GM21529 (cell line): ENCODE measurements at regions not wholly inside any gene's neighbourhood (a gene's known extent, or its start where the extent isn't known, plus 50 kb on each side); places are given as distances from the start of the nearest gene placed in this dataset.

Source experiments
- ATAC-seq: cut with Tn5 transposase; IDR thresholded peaks from one replicate; pipeline ENCODE4 v1.9.1; 2021; ENCODE audit not compliant: unreplicated experiment

DNA sequence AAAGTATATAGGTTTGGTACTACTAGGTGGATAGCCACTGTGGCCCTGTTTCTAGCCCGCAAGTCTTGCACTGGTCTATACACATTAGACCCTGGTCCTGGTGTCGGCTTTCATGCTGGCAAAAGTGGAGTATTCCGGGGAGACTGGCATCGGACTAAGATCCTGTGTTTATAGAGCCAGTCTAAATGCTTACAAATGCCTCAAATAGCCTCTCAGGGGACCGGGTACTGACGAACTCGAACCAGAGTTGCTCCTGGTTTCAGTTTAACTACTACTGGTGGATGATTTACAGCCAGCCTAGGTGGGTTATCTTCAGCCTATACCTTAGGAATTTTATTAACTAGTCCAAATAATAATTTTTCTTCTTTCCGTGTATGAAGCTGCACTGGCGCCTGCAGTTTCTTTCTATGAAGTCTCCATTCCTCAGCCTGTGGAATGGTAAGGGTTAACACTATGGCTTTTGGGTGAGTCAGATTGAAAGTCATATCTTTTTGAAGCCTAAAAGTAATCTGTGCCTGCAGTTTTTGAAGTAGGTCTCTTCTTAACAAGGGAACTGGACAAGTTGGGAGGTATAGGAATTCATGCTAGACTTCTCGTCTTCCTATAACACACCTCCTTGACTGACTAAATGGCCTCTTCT is 51.3 kb downstream of the OR10H4 start:
- no peak for ATAC-seq

DNA sequence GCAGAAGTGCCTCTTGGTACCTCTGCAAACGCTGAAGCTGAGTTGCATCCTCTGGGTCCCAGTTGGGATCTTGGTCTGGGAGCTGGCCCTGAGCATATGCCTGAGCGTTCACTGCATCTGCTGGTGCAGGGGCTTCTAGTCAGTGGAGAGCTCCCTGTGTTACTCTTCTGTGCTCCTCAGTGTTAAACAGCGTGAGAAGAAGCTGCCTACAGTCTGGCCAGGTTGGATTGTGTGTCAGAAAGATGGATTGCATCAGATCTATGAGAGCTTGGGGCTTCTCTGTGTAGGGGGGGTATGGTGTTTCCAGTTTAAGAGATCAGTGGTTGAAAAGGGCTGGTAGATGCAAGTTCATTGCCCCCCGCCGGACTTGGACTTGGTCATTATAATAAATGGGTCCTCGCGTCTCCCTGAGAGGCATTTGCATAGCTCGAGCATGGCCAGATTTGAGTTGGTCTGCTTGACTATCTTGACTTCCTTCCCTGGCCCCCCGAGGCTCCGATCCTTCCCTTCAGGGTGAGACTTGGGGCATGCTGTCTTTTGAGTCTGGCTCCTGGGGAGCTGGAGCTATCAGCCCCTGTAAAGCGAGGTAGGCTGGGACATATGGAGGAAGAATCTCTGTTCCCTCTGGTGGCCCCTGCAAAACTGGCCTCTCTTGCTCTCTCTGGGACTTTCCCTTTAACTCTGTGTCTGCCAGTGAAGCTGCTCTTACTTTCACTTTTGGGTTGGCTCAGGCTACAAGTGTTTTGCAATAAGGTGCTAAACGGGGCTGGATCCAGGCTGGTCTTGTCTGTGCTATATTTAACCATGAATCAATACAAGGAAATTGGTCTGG is 52.9 kb downstream of the OR10H4 start:
- peak; percentile 65 for ATAC-seq

DNA sequence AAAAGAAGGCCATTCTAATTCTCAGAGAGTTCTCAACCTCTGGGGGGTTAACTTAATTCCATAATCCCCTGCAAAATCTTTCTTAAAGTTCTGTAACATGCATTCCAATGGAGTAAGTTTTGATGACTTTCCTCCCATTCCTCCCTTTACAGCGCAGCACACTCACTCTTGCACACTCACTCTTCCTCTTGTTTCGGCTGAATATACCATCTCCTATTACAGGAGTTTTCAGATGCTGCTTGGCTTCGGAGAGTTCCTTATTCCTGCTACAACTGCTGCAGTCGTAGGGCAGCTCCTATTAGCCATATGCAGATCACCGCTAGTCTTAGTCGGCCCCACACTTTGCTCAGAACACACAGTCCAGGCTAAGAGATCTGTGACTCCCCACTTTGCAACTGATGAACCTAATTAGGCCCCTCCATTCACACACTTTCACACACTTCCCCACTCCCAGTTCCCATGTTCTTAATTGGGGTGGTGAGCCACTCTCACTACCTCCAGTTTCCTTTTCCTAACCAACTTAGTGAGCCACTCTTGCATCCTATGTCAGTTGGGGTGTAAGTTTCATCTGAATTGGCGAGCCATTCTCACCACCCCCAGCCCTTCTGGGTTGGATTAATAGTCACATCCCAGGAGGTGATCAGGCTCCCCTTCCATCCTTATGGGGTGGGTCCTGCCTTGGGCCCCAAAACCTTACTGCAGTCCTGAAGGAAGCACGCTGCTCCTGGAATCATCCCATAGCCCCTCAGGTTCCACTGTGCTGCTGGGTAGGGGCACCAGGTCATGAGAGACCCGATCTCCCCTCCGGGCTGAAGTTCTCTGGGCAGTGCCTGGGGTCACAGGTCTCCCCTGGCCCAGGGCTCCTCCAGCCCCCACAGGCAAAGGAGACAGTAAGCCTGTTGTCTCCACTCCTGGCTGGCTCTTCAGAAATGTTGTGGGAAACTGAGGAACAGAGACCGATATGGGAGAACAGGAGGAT is 53.9 kb downstream of the OR10H4 start:
- no peak for ATAC-seq

GRCh38 chr19:16003391-16003790 is 54.6 kb downstream of the OR10H4 start:
- no peak for ATAC-seq

DNA sequence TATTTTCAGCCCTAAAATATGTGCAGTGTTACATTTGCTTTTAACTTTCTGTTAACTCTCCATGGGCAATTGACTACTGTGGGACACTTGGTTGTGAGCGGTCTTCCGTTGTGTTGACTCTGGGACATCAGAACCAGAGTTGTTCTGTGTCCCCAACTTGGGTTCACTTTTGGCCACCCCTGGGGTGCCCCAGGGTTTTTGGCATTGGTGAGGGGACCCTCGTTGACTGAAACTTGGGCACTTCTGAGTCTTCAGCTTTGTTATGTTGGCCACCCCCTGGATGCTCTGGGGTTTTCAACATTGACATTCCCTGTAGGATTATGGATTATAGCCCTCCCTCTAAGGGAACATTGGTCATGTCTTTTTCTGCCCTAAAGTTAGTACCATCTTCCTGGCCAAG is 57.1 kb downstream of the OR10H4 start:
- ATAC-seq, result no peak

GRCh38 chr19:16012552-16012951 is 63.7 kb upstream of the TPM4 start:
- ATAC-seq, result no peak

DNA sequence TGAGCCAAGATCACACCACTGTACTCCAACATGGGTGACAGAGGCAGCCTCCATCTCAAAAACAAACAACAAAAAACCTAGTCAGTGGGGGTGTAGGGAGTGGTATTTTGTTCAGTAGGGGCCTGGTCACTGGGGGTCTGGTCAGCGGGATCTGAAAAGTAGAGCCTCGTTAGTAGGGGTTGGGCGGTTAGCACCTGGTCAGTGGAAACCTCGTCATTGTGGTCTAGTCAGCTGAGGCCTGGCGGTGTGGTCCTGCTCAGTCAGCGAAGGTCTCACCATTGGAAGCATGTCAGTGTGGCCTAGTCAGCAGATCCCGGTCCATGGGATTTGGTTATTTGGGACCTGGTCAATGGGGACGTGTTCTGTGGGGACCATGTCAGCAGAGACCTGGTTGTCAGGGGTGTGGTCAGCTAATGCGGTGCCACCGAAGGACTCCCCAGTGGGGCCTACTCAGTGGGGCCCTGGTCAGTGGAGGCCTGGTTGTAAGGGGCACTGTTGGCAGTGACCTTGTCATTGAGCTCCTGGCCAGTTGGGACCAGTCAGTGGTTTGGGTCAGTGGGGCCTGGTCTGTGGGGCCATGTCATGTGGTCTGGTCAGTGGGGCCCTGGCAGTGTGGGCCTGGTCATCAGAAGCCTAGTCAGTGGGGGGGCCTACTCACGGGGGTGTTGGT is 63.0 kb upstream of the TPM4 start:
- ATAC-seq, result no peak

DNA sequence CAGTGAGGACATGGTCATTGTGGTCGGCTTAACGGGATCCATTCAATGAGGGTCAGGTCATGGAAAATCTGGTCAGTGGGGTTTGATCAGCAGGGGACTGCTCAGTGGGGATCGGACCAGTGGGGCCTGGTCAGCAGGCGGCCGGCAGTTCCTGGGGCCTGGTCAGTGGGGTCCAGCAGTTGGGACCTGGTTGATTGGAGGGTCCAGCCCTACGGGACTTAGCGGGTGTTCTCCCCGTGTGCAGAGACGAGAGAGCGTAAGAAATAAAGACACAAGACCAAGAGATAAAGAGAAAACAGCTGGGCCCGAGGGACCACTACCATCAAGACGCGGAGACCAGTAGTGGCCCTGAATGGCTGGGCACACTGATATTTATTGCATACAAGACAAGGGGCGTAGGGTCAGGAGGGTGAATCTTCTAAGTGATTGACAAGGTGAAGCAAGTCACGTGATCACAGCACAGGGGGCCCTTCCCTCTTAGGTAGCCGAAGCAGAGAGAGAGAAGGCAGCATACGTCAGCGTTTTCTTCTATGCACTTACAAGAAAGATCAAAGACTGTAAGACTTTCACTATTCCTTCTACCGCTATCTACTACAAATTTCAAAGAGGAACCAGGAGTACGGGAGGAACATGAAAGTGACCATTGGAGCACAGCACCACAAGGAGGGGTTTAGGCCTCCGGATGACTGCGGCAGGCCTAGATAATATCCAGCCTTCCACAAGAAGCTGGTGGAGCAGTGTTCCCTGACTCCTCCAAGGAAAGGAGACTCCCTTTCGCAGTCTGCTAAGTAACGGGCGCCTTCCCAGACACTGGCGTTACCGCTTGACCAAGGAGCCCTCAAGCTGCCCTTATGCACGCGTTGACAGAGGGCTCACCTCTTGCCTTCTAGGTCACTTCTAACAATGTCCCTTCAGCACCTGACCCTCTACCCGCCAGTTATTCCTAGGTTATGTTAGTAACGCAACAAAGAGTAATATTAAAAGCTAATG is 62.1 kb upstream of the TPM4 start:
- ATAC-seq, result no peak

DNA sequence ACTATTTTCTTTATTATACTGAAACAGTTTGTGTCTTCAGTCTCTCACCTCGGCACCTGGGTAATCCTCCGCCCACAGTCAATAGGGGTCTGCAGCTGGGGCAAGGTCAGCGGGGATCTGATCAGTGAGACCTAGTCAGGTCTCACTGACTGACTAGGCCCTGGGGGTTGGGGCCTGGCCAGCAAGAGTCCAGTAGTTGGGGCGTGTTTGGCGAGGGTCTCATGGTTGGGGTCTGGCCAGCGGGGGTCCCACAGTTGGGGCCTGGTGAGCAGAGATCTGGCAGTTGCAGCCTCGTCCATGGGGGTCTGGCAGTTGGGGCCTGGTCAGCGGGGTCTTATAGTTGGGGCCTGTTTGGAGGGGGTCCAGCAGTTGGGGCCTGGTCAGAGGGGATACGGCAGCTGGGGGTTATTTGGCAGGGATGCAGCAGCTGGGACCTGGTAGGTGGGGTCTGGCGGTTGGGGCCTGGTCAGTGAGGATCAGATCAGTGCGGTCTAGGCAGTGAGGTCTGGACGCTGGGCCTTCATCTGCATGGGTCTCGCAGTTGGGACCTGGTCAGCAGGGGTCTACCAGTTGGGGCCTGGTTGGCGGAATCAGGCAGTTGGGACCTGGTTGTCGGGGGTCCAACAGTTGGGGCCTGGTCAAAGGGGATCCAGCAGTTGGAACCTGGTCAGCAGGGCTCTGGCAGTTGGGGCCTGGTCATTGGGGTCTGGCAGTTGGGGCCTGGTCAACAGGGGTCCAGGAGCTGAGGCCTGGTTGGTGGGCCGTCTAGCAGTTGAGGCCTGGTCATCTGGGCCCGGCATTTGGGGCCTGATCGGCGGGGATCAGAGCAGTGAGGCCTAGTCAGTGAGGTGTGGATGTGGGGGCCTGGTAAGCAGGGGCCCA is 61.1 kb upstream of the TPM4 start:
- ATAC-seq, result no peak

DNA sequence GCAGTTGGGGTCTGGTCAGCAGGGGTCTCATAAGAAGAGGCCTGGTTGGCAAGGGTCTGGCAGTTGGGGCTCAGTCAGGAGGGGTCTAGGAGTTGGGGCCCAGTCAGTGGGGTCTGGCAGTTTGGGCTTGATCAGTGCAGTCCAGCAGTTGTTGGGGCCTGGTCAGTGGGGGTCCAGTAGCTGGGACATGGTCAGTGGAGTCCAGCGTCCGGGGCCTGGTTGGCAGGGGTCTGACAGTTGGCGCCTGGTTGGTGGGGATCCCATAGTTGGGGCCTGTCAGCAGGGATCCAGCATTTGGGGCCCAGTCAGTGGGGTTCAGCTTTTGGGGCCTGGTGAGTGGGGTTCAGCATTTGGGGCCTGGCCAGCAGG is 60.5 kb upstream of the TPM4 start:
- ATAC-seq, result no peak

GRCh38 chr19:16016226-16017137 is 59.8 kb upstream of the TPM4 start:
- ATAC-seq, result no peak

GRCh38 chr19:16017138-16017490 is 59.2 kb upstream of the TPM4 start:
- ATAC-seq, result no peak

DNA sequence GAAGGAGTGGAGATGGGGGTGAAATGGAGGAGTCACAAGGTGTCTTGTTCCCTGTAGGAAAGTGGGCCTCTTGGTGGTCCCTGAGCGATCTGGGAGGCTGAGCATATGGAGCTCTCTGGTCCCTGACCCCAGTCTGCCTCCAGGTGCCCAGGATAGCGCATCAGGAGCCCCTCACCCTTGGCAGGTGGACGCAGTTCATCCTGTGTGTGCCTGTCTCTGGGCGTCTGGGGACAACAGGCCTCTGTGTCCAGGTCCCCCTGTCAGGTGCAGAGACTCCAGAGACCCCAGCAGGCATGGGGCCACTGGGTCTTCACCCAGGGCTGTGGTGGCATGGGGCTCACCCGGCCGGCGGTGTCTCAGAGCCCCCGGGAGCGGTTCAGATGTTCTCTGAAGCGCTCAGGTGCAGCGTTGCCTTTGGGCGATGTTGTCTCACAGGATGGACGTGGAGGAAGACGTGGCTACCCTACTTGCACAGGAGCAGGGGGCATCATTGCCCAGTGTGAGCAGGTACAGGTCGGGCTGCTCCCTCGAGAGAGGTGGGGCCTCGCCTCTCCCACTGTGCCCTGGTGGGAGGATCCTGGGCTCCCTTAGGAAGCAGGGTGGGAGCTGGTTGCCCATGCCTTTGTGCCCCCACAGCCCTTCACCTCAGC is 58.1 kb upstream of the TPM4 start:
- no peak for ATAC-seq

- no peak for ATAC-seq
Observed at GRCh38 chr19:16018801-16019551, 57.3 kb upstream of the TPM4 start.

DNA sequence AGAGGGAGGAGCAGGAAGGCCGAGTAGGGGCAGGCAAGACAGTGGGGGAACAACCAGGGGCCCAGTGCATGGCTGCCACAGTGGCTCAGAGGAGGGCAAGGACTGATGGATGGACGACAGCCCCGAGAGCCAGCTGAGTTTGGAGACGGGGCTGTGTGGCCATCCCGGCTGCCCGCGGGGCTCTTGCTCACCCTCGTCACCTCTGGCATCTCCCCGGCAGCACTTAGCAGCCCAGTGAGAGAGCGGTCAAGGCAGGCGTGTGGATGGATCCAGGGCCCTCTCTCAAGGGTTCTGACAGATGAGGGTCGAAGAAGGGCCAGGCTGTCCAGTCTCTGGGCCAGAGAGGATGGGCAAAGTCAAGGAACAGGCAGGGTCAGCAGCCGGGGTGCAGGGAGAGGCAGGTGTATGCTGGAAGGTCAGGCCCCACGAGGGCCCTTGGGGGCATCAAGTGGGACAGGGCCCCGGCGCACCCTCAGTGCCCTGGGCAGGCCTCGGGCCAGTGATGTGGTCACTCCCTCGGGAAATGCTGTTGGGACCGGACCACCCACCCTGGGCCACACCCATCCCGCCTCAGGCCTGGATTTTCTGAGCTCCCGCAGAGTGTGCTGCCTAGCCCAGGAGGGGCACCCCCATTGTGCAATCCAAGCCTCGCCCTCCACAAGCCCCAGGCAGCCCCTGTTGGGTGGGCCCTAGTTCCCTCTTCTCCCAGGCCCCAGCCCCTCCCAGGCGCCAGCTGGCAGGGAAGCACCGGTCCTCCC is 56.4 kb upstream of the TPM4 start:
- ATAC-seq, result no peak

- no peak for ATAC-seq
Observed at GRCh38 chr19:16021796-16022195, 54.5 kb upstream of the TPM4 start.
